Fibroblast of villous mesenchyme (primary cell): ENCODE measurements at regions not wholly inside any gene's neighbourhood (a gene's known extent, or its start where the extent isn't known, plus 50 kb on each side); places are given as distances from the start of the nearest gene placed in this dataset. TPM values are rescaled to one million over a fixed set of nuclear protein-coding genes. Genes with fewer than 3 reads are reported as not detected.
"Not testable (repeated sequence)": the region's sequence is repeated elsewhere in the genome, so short reads cannot be mapped to it uniquely, and the experiment has no call there.

Source experiments
- DNase-seq: peaks from one replicate; pipeline ENCODE4 v3.0.0-alpha.2; 2010; ENCODE audit warnings: low read depth
- H3K4me3 ChIP-seq: 2 replicates; pipeline ENCODE4 v1.5.1; 2011; ENCODE audit warnings: low read depth, mild to moderate bottlenecking, low read length
- CTCF ChIP-seq: IDR thresholded peaks from 2 replicates; pipeline ENCODE4 v1.5.1; 2012; ENCODE audit warnings: low read depth, mild to moderate bottlenecking, low read length; ENCODE audit not compliant: insufficient read depth
- small RNA-seq: library from RNA; depleted of rRNA; stranded (forward); fragments of <200 nt; gene quantifications from one replicate; pipeline ENCODE3, GENCODE V24; 2012

- peak; percentile 35 for TF ChIP-seq CTCF
- peak; percentile 2 for DNase-seq
- no peak overlapping the region for H3K4me3 ChIP-seq
Observed at GRCh38 chr5:27124590-27124989, 86.2 kb upstream of the CDH9 start.

GRCh38 chr5:27119736-27120321 lies 81.4 kb upstream of the CDH9 start:
- DNase-seq, H3K4me3 ChIP-seq: not testable (repeated sequence)

- TF ChIP-seq CTCF: no peak
Observed at GRCh38 chr5:27103486-27103885, 65.1 kb upstream of the CDH9 start.

GRCh38 chr5:27095761-27096160 lies 57.4 kb upstream of the CDH9 start:
- not testable (repeated sequence) for DNase-seq

More at GRCh38 chr5:27103486-27103885, 65.1 kb upstream of the CDH9 start:
- no peak overlapping the region for H3K4me3 ChIP-seq
- DNase-seq: no peak

GRCh38 chr5:27093279-27093678 lies 54.9 kb upstream of the CDH9 start:
- no peak for TF ChIP-seq CTCF
- no peak overlapping the region for H3K4me3 ChIP-seq
- no peak for DNase-seq

More at GRCh38 chr5:27095761-27096160, 57.4 kb upstream of the CDH9 start:
- H3K4me3 ChIP-seq: not testable (repeated sequence)

GRCh38 chr5:27091858-27092257 lies 53.5 kb upstream of the CDH9 start:
- H3K4me3 ChIP-seq: no peak overlapping the region
- TF ChIP-seq CTCF: no peak
- no peak for DNase-seq

GRCh38 chr5:27088822-27089221 lies 50.4 kb upstream of the CDH9 start:
- DNase-seq, H3K4me3 ChIP-seq: not testable (repeated sequence)

Small RNAs in the stretch of these regions (small RNA-seq; reads per million reads assigned to genes)
- gene AC010385.1: not detected
- not detected for gene AC010385.3
- gene AC026421.1: not detected
- not detected for gene AC114300.1
- not detected for gene LSP1P3
- not detected for gene RF00425
- gene RNU6-738P: 3.4 reads per million, percentile 72 among the genes with 10 or more reads in this experiment
- gene RNU6-909P: not detected
- gene UBL5P1: not detected
